ENCODE measurements at regions not wholly inside any gene's neighbourhood (a gene's known extent, or its start where the extent isn't known, plus 50 kb on each side); places are given as distances from the start of the nearest gene placed in this dataset.
"Not testable (repeated sequence)": the region's sequence is repeated elsewhere in the genome, so short reads cannot be mapped to it uniquely, and the experiment has no call there.

- H3K4me1 ChIP-seq (ENCODE audit: insufficient read depth, low read length); H3K27ac ChIP-seq (ENCODE audit: low read depth, low read length); H3K36me3 ChIP-seq (ENCODE audit: insufficient read depth, low read length); H3K9ac ChIP-seq (ENCODE audit: low read length); H3K9me3 ChIP-seq (ENCODE audit: low read length); H3K4me3 ChIP-seq (ENCODE audit: low read depth in 1 of 2, low read length in 2 of 2): not testable (repeated sequence)
- peaks cover 0 to 16% of the 10 kb centered on the region in 2 donors for H3K27me3 ChIP-seq (ENCODE audit: control insufficient read depth in 1 of 2, insufficient read depth in 2 of 2, low read length in 2 of 2)
These were observed 95.3 kb upstream of the ZNF322 start for GRCh38 chr6:26754801-26755200.

GRCh38 chr6:26756067-26756805 is 96.7 kb upstream of the ZNF322 start:
- H3K27me3 ChIP-seq (ENCODE audit: control insufficient read depth in 1 of 2, insufficient read depth in 2 of 2, low read length in 2 of 2), result peaks cover 0 to 16% of the 10 kb centered on the region in 2 donors
- H3K9ac ChIP-seq (ENCODE audit: low read length); H3K9me3 ChIP-seq (ENCODE audit: low read length); H3K36me3 ChIP-seq (ENCODE audit: insufficient read depth, low read length); H3K4me3 ChIP-seq (ENCODE audit: low read depth in 1 of 2, low read length in 2 of 2); H3K27ac ChIP-seq (ENCODE audit: low read depth, low read length); H3K4me1 ChIP-seq (ENCODE audit: insufficient read depth, low read length): not testable (repeated sequence)

GRCh38 chr6:26766203-26766902 is 106.8 kb upstream of the ZNF322 start:
- H3K27ac ChIP-seq (ENCODE audit: low read depth, low read length); H3K36me3 ChIP-seq (ENCODE audit: insufficient read depth, low read length); H3K4me1 ChIP-seq (ENCODE audit: insufficient read depth, low read length); H3K9ac ChIP-seq (ENCODE audit: low read length); H3K27me3 ChIP-seq (ENCODE audit: control insufficient read depth in 1 of 2, insufficient read depth in 2 of 2, low read length in 2 of 2); H3K9me3 ChIP-seq (ENCODE audit: low read length); H3K4me3 ChIP-seq (ENCODE audit: low read depth in 1 of 2, low read length in 2 of 2): not testable (repeated sequence)

GRCh38 chr6:26770941-26771666 is 111.6 kb upstream of the ZNF322 start:
- H3K36me3 ChIP-seq (ENCODE audit: insufficient read depth, low read length); H3K27me3 ChIP-seq (ENCODE audit: control insufficient read depth in 1 of 2, insufficient read depth in 2 of 2, low read length in 2 of 2); H3K27ac ChIP-seq (ENCODE audit: low read depth, low read length); H3K4me3 ChIP-seq (ENCODE audit: low read depth in 1 of 2, low read length in 2 of 2); H3K4me1 ChIP-seq (ENCODE audit: insufficient read depth, low read length); H3K9me3 ChIP-seq (ENCODE audit: low read length); H3K9ac ChIP-seq (ENCODE audit: low read length): not testable (repeated sequence)

- H3K4me1 ChIP-seq (ENCODE audit: insufficient read depth, low read length); H3K27me3 ChIP-seq (ENCODE audit: control insufficient read depth in 1 of 2, insufficient read depth in 2 of 2, low read length in 2 of 2); H3K9me3 ChIP-seq (ENCODE audit: low read length); H3K36me3 ChIP-seq (ENCODE audit: insufficient read depth, low read length); H3K9ac ChIP-seq (ENCODE audit: low read length); H3K27ac ChIP-seq (ENCODE audit: low read depth, low read length); H3K4me3 ChIP-seq (ENCODE audit: low read depth in 1 of 2, low read length in 2 of 2): not testable (repeated sequence)
These were observed 113.9 kb upstream of the ZNF322 start for GRCh38 chr6:26773414-26773813.

- H3K4me3 ChIP-seq (ENCODE audit: low read depth in 1 of 2, low read length in 2 of 2); H3K9me3 ChIP-seq (ENCODE audit: low read length); H3K4me1 ChIP-seq (ENCODE audit: insufficient read depth, low read length); H3K9ac ChIP-seq (ENCODE audit: low read length); H3K36me3 ChIP-seq (ENCODE audit: insufficient read depth, low read length); H3K27ac ChIP-seq (ENCODE audit: low read depth, low read length); H3K27me3 ChIP-seq (ENCODE audit: control insufficient read depth in 1 of 2, insufficient read depth in 2 of 2, low read length in 2 of 2): not testable (repeated sequence)
These were observed 121.0 kb upstream of the ZNF322 start for GRCh38 chr6:26780563-26780962.

GRCh38 chr6:26795474-26796307 is 136.1 kb upstream of the ZNF322 start:
- not testable (repeated sequence) for H3K36me3 ChIP-seq (ENCODE audit: insufficient read depth, low read length); H3K4me1 ChIP-seq (ENCODE audit: insufficient read depth, low read length); H3K27ac ChIP-seq (ENCODE audit: low read depth, low read length); H3K9me3 ChIP-seq (ENCODE audit: low read length); H3K27me3 ChIP-seq (ENCODE audit: control insufficient read depth in 1 of 2, insufficient read depth in 2 of 2, low read length in 2 of 2); H3K9ac ChIP-seq (ENCODE audit: low read length); H3K4me3 ChIP-seq (ENCODE audit: low read depth in 1 of 2, low read length in 2 of 2)

GRCh38 chr6:26799903-26800633 is 140.5 kb upstream of the ZNF322 start:
- H3K4me3 ChIP-seq (ENCODE audit: low read depth in 1 of 2, low read length in 2 of 2); H3K36me3 ChIP-seq (ENCODE audit: insufficient read depth, low read length); H3K9me3 ChIP-seq (ENCODE audit: low read length); H3K9ac ChIP-seq (ENCODE audit: low read length); H3K27ac ChIP-seq (ENCODE audit: low read depth, low read length); H3K27me3 ChIP-seq (ENCODE audit: control insufficient read depth in 1 of 2, insufficient read depth in 2 of 2, low read length in 2 of 2); H3K4me1 ChIP-seq (ENCODE audit: insufficient read depth, low read length): not testable (repeated sequence)

- not testable (repeated sequence) for H3K27me3 ChIP-seq (ENCODE audit: control insufficient read depth in 1 of 2, insufficient read depth in 2 of 2, low read length in 2 of 2); H3K9me3 ChIP-seq (ENCODE audit: low read length); H3K27ac ChIP-seq (ENCODE audit: low read depth, low read length); H3K4me1 ChIP-seq (ENCODE audit: insufficient read depth, low read length); H3K4me3 ChIP-seq (ENCODE audit: low read depth in 1 of 2, low read length in 2 of 2); H3K36me3 ChIP-seq (ENCODE audit: insufficient read depth, low read length); H3K9ac ChIP-seq (ENCODE audit: low read length)
These were observed 144.2 kb upstream of the ZNF322 start for GRCh38 chr6:26803762-26804161.

GRCh38 chr6:26811486-26812116 is 152.1 kb upstream of the ZNF322 start:
- not testable (repeated sequence) for H3K9ac ChIP-seq (ENCODE audit: low read length); H3K36me3 ChIP-seq (ENCODE audit: insufficient read depth, low read length); H3K27me3 ChIP-seq (ENCODE audit: control insufficient read depth in 1 of 2, insufficient read depth in 2 of 2, low read length in 2 of 2); H3K27ac ChIP-seq (ENCODE audit: low read depth, low read length); H3K4me1 ChIP-seq (ENCODE audit: insufficient read depth, low read length); H3K4me3 ChIP-seq (ENCODE audit: low read depth in 1 of 2, low read length in 2 of 2); H3K9me3 ChIP-seq (ENCODE audit: low read length)

Data from muscle layer of colon (tissue), 2 donors.